Activated CD4-positive, alpha-beta T cell treated with anti-CD3 and anti-CD28 coated beads, Interleukin-2, amount 10 ng/mL, durations not matched to agents 7 days and 5 days (primary cell): ENCODE measurements at regions not wholly inside any gene's neighbourhood (a gene's known extent, or its start where the extent isn't known, plus 50 kb on each side); places are given as distances from the start of the nearest gene placed in this dataset.

Experiments
- CTCF ChIA-PET: fragments of 350-600 bp; sonication (Branson Sonifier 250); formaldehyde crosslinking; loops from one replicate; lab custom pipeline; 2021; ENCODE audit warnings: antibody characterized with exemption; lab: Charles Lee
- POLR2A ChIA-PET: fragments of 350-600 bp; sonication (Branson Sonifier 250); formaldehyde crosslinking; loops from one replicate; lab custom pipeline; 2021; ENCODE audit warnings: antibody characterized with exemption; lab: Charles Lee
- DNase-seq: peaks from one replicate; pipeline ENCODE4 v3.0.0-alpha.2; 2020
- H3K27ac Mint-ChIP-seq: one replicate; pipeline ENCODE4 v1.8.0; 2021; ENCODE audit warnings: mild to moderate bottlenecking, moderate library complexity, mixed read lengths
- H3K27me3 Mint-ChIP-seq: one replicate; pipeline ENCODE4 v1.8.0; 2021; ENCODE audit warnings: mixed read lengths
- H3K36me3 Mint-ChIP-seq: one replicate; pipeline ENCODE4 v1.8.0; 2021; ENCODE audit warnings: low read depth, mixed read lengths
- H3K4me1 Mint-ChIP-seq: one replicate; pipeline ENCODE4 v1.8.0; 2021; ENCODE audit warnings: mixed read lengths
- H3K4me3 Mint-ChIP-seq: one replicate; pipeline ENCODE4 v1.8.0; 2021; ENCODE audit warnings: mild to moderate bottlenecking, moderate library complexity, mixed read lengths
- H3K9me3 Mint-ChIP-seq: one replicate; pipeline ENCODE4 v1.8.0; 2021; ENCODE audit warnings: mixed read lengths

DNA sequence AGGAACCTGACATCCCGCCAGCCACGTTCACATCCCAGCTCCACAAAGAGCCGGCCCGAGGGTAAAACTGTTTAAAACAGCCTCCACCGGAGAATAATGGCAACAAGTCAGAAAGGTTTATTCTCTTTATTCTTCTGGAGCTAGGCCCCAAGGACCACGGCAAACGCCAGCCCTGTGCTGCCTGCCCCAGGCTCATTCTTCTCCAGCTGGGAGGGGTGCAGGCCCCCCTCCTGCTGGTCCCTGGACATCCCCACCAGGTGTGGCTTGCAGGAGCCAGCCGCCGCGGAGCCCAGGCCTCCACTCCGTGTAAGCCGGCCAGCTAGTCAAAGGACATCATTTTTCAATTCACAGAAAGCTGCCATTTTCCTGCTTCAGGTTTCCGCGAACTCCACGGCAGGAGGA lies 65.8 kb upstream of the SALL3 start:
- Mint-ChIP-seq H3K27me3 (no peaks in the 10 kb centered on the region), H3K36me3 (no peaks in the 10 kb centered on the region), H3K9me3 (no peaks in the 10 kb centered on the region), H3K4me1 (no peaks in the 10 kb centered on the region), H3K4me3 (no peak overlapping the region), H3K27ac (no peak overlapping the region)
- ChIA-PET POLR2A (no interaction called here), CTCF (no interaction called here)
- DNase-seq, result no peak

DNA sequence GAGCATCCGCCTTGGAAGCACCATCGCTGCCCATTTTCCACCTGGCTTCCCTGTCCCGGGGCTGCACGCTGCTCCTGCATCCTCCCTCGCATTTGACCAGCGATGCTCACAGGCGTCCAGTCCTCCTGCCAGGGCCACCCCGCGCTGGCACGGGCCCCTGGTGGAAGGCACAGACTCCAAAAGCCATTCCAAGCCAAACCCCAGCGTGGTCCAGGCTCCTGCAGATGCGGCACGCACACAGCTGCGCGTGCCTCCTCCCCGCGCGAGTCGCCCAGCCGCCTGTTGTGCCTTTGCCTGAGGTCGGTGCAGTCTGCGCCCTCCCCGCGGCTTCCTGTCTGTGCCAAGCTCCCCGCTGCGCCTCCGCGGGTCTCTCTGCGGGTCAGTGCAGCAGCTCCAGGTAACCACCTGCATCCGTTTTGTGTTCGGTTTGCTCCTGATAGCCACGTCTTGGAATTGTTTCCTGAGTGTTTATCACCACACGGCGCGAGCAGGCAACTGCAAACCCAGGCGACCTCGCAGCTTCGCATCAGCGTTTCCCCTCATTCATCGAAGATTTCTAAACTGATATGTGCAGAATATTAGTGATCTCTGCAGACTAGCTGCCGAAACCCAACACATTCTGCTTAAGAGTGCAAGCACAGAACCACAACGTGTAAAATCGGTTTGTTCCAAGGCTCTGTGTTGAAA lies 65.2 kb upstream of the SALL3 start:
- ChIA-PET CTCF (no interaction called here), POLR2A (no interaction called here)
- Mint-ChIP-seq H3K27me3 (no peaks in the 10 kb centered on the region), H3K4me1 (no peaks in the 10 kb centered on the region), H3K36me3 (no peaks in the 10 kb centered on the region), H3K9me3 (no peaks in the 10 kb centered on the region), H3K4me3 (no peak overlapping the region), H3K27ac (no peak overlapping the region)
- no peak for DNase-seq

DNA sequence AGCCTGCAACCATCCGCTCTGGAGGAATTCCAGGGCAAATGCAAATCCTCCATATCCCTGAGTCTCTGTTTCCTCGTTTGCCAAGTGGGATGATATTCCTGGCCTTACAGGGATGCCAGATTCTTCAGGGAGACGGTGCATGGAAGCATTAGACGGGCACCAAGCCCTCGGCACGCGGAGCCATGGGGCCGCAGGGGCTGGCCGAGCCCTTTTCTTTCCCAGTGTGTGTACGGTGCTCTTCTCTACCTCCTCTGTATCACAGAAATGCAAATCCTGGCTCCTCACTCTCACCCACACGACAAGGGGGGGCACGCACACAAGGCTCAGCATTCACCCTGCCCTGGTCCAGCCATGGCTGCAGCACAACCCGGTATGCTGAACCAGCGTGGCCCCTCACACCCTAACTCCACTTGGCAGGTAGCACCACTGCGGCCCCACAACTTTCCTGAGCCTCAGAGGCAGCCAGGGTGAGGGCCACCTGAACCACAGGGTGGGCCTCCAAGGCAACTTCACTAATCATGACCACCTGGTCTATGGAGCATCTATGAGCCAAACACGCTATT lies 64.1 kb upstream of the SALL3 start:
- no peaks in the 10 kb centered on the region for H3K4me1 Mint-ChIP-seq
- H3K27me3 Mint-ChIP-seq, result no peaks in the 10 kb centered on the region
- H3K9me3 Mint-ChIP-seq, result no peaks in the 10 kb centered on the region
- no peak overlapping the region for H3K27ac Mint-ChIP-seq
- no peak overlapping the region for H3K4me3 Mint-ChIP-seq
- no peaks in the 10 kb centered on the region for H3K36me3 Mint-ChIP-seq
- CTCF ChIA-PET, result no interaction called here
- no peak for DNase-seq
- POLR2A ChIA-PET, result no interaction called here

DNA sequence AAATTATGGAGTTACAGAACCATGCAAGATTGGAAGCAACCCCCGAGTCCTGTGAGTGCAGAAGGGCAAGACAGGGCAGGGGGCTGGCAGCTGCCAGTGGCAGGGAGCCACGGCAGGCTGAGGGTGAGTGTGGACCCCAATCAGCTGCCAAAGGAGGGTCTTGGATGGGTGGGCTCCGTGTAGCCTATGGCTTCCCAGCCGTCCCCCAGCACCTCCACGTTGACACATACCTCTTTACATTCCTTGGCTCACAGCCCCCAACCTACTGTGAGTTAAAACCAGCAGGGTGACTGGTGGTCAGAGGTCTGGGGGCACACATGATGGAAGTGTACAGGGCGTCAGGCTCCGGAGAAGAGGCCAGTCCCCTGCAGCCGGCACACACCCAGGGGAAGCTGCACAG lies 60.9 kb upstream of the SALL3 start:
- Mint-ChIP-seq H3K27ac (no peak overlapping the region), H3K27me3 (no peaks in the 10 kb centered on the region), H3K4me3 (no peak overlapping the region), H3K9me3 (no peaks in the 10 kb centered on the region), H3K36me3 (no peaks in the 10 kb centered on the region), H3K4me1 (no peaks in the 10 kb centered on the region)
- DNase-seq, result no peak
- ChIA-PET POLR2A (no interaction called here), CTCF (no interaction called here)

DNA sequence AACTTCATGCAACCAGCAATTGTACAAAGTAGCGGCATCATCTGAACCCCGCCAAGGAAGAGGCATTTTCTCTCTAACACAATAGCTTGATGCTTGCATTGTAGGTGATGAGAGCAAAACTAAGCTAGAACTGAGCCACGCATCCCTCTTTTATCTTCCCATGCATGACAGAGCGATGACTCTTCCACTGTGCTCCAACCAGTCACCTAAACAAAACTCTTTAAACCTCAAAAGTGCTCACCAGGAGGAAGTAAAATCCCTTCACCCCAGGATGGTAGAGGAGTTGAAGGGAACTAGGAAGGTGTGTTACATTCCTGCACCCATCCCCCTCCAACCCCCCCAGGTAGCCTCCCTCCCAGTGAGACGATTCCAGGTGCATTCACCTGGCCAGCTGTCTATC lies 59.7 kb upstream of the SALL3 start:
- no peaks in the 10 kb centered on the region for H3K36me3 Mint-ChIP-seq
- H3K4me1 Mint-ChIP-seq, result no peaks in the 10 kb centered on the region
- no peak for DNase-seq
- no peak overlapping the region for H3K4me3 Mint-ChIP-seq
- H3K27ac Mint-ChIP-seq, result no peak overlapping the region
- no peaks in the 10 kb centered on the region for H3K9me3 Mint-ChIP-seq
- POLR2A ChIA-PET, result no interaction called here
- CTCF ChIA-PET, result no interaction called here
- no peaks in the 10 kb centered on the region for H3K27me3 Mint-ChIP-seq

DNA sequence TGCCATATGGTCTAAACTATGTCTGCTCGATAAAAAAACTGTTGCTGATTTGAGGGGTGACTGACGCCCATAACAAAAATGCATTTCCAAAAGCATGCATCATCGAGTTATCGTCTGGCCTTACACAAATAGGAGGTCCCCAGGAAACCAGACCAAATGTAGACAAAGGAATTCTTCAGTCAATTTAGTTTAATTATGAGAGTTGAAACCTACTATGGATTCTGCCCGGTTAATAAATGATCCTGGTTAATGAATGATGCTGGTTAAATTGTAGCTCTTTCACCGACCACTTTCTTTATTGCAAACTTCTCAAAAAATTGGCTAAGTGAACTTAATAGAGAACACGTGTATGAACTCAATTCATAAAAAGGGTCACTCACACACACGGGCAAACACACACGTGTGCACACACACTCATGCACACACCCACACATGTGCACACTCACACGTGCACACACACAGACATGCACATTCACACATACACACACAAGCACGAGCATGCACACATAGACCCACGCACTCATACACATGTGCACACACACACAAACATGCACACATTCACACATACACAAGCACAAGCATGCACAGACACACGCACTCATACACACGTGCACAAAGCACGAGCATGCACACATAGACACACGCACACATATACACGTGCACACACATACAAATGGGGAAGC lies 59.0 kb upstream of the SALL3 start:
- ChIA-PET CTCF (no interaction called here), POLR2A (no interaction called here)
- no peaks in the 10 kb centered on the region for H3K9me3 Mint-ChIP-seq
- no peak for DNase-seq
- no peak overlapping the region for H3K4me3 Mint-ChIP-seq
- H3K27me3 Mint-ChIP-seq, result no peaks in the 10 kb centered on the region
- H3K27ac Mint-ChIP-seq, result no peak overlapping the region
- H3K36me3 Mint-ChIP-seq, result no peaks in the 10 kb centered on the region
- no peaks in the 10 kb centered on the region for H3K4me1 Mint-ChIP-seq

DNA sequence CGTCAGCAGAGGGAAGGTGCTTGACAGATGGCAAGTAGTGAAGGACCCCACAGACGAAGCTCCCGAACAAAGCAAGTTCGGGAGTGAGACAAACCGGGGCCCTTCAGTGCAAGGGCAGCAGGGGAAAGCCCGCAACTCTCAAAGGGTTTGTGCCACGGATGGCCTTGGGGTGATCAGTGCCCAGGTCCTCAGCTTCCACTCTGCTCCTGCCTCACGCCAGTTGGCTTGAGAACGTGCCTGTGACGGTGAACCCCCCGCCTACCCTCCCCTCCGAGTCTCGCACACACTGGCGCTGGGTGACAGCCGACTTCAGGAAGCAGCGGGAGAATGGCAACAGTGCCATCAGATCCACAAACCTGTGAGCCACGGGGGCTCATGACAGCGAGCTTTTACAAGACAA lies 56.8 kb upstream of the SALL3 start:
- Mint-ChIP-seq H3K4me3 (no peak overlapping the region), H3K27ac (no peak overlapping the region), H3K36me3 (no peaks in the 10 kb centered on the region), H3K27me3 (no peaks in the 10 kb centered on the region), H3K4me1 (no peaks in the 10 kb centered on the region), H3K9me3 (no peaks in the 10 kb centered on the region)
- CTCF ChIA-PET, result no interaction called here
- no peak for DNase-seq
- POLR2A ChIA-PET, result no interaction called here

DNA sequence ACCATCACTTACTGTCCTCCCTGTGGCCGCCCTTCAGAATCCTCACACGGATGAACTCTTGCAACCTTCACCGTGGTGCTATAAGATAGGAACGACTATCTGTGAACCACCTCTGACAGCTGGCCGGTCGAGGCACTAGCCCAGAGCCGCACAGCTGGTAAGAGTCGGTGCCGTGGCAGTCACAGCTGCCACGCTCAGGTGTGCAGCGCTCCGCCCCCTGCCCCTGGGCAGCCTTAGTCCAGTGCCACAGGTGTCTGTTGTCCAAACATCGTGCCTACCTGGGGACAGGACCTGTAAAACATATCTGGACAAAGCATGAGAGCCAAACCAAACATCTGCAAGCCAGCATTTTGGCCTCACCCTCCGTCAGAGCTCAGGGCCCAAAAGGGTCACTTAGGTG lies 55.3 kb upstream of the SALL3 start:
- DNase-seq, result no peak
- no peaks in the 10 kb centered on the region for H3K9me3 Mint-ChIP-seq
- H3K27ac Mint-ChIP-seq, result no peak overlapping the region
- CTCF ChIA-PET, result no interaction called here
- H3K27me3 Mint-ChIP-seq, result no peaks in the 10 kb centered on the region
- no peak overlapping the region for H3K4me3 Mint-ChIP-seq
- H3K4me1 Mint-ChIP-seq, result no peaks in the 10 kb centered on the region
- no peaks in the 10 kb centered on the region for H3K36me3 Mint-ChIP-seq
- POLR2A ChIA-PET, result no interaction called here

DNA sequence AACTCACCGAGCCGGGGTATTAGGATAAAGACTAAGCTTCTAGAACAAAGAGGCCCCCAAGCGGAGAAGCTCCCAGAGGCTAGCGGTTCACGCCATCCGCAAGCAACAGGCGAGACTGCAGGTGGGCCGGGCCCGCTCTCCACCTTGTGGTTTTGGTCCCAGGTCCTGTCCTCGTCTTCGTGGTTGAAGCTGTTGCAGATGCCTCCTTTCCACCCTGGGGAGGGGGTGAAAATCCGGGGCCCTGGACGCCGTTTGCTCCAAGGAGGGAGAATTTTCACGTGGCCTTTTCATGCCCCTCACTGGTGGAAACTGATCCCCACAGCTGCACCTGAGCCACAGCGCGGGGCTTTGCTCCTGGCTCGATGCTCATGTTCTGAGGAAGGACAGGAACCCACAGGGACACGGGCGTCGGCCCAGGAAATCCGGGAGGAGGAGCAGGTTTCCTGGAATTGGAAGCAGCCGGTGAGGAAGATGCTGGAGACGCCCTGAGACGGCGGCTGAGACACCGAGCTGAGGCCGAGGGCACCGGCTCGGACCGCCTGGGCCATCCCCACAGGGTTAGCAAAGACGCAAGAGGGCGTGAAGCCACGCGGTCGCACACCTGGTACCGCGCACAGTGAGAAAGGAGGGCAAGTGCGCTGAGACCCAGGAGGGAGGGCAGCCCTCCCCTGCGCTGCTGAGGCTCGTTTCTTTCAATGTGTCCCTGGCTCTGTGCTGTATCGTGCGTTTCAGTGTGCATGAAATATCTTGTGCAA lies 54.7 kb upstream of the SALL3 start:
- POLR2A ChIA-PET, result no interaction called here
- CTCF ChIA-PET, result no interaction called here
- Mint-ChIP-seq H3K4me1 (no peaks in the 10 kb centered on the region), H3K4me3 (no peak overlapping the region), H3K27ac (no peak overlapping the region), H3K9me3 (no peaks in the 10 kb centered on the region), H3K27me3 (no peaks in the 10 kb centered on the region), H3K36me3 (no peaks in the 10 kb centered on the region)
- DNase-seq, result no peak

DNA sequence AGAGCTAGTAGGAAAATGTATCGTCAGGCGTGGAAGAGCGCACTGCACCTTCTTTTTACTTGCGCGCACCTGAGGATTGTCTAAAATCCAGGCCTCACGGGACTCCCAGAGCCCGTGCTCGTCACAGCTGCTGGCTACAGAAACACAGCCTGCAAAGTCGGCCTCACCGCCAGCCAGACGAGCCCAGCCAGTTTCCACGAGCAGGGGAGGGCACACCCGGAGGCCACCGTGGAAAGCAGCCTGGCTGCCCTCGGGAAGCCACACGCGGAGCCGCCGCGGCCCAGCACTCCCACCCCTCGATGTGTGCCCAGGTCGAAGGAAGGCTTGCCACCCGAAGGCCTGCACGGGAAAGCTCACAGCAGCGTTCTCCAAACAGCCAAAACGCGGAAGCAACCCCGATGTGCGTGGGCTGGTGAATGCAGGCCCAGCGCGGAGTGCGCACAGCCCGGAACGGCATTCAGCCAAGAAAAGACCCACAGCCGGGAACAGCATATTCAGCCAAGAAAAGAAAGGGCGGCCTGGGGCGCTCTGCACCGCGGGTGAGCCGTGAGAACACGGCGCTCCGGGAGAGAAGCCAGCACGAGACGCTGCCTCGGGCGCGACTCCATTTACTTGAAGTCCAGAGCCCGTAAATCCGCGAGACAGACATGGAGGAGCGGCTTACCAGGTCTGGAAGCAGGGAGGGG lies 53.9 kb upstream of the SALL3 start:
- POLR2A ChIA-PET, result no interaction called here
- Mint-ChIP-seq H3K4me1 (no peaks in the 10 kb centered on the region), H3K36me3 (no peaks in the 10 kb centered on the region), H3K27me3 (no peaks in the 10 kb centered on the region), H3K27ac (no peak overlapping the region), H3K9me3 (no peaks in the 10 kb centered on the region), H3K4me3 (no peak overlapping the region)
- no peak for DNase-seq
- CTCF ChIA-PET, result interaction anchor here (0.6 kb wide), 1 partner anchor 77 kb away, joined by 3 read pairs; no protein-coding TSS in a partner anchor

DNA sequence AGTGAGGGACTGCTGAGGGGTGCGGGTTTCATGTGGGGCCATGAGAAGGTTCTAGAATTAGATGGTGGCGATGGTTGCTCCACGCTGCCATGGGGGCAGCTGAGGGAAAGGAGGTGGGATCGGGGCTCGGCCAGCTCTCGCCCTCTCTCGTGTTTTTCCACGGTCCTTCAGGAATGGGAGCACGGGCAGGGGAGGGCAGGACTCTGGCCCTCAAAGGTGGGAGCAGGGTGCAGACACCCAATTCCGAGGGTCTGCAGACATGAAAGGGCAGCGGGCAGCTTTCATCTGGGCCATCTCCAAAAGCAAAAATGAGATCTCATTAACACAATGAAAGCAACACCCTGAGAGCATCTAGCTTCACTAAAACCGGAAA lies 53.4 kb upstream of the SALL3 start:
- Mint-ChIP-seq H3K27me3 (no peaks in the 10 kb centered on the region), H3K36me3 (no peaks in the 10 kb centered on the region), H3K4me1 (no peaks in the 10 kb centered on the region), H3K27ac (no peak overlapping the region), H3K9me3 (no peaks in the 10 kb centered on the region), H3K4me3 (no peak overlapping the region)
- no peak for DNase-seq
- ChIA-PET POLR2A (no interaction called here), CTCF (interaction anchor here (0.6 kb wide), 1 partner anchor 77 kb away, joined by 3 read pairs; no protein-coding TSS in a partner anchor)

DNA sequence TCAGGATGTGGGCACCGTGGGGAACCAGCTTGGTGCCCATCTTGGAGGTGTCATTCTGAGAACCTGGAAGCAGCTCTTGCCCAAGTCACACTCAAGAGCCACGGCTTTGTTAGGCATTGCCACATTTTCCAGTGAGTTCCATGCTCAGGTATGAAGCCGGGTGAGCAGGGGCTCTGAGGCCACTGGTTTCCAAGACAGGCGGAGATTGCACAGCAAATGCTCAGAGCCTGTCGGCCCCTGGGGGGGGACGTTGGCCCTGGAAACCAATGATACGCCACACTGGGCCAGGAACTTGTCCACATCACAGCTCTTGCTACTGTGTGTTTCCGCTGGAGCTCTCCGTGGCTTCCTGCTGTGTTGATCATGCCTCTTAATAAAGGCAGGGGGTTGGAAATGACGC lies 52.5 kb upstream of the SALL3 start:
- ChIA-PET CTCF (no interaction called here), POLR2A (no interaction called here)
- DNase-seq, result no peak
- Mint-ChIP-seq H3K4me1 (no peaks in the 10 kb centered on the region), H3K9me3 (no peaks in the 10 kb centered on the region), H3K27me3 (no peaks in the 10 kb centered on the region), H3K36me3 (no peaks in the 10 kb centered on the region), H3K27ac (no peak overlapping the region), H3K4me3 (no peak overlapping the region)

DNA sequence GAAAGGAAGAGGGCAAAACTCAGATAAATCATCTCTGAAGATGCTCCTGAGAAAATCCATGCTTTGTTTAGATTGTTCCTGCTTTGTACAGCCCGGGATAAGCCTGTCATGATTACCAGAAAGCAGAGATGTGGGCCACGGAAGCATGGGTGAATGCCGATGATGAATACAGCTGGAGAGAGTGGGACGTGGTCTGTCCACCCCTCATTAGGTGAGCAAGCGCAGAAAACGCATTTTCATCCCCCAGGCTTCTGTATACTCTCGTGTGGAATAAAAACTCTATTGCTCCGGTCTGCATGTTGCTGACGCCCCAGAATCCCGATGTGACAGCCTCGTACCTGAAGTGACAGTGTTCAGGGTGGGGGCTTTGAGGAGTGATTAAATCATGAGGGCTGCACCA lies 52.0 kb upstream of the SALL3 start:
- H3K27me3 Mint-ChIP-seq, result no peaks in the 10 kb centered on the region
- ChIA-PET POLR2A (no interaction called here), CTCF (no interaction called here)
- DNase-seq, result no peak
- no peaks in the 10 kb centered on the region for H3K9me3 Mint-ChIP-seq
- no peak overlapping the region for H3K4me3 Mint-ChIP-seq
- no peaks in the 10 kb centered on the region for H3K36me3 Mint-ChIP-seq
- no peak overlapping the region for H3K27ac Mint-ChIP-seq
- H3K4me1 Mint-ChIP-seq, result no peaks in the 10 kb centered on the region
